GM18867 (cell line): ENCODE measurements at regions not wholly inside any gene's neighbourhood (a gene's known extent, or its start where the extent isn't known, plus 50 kb on each side); places are given as distances from the start of the nearest gene placed in this dataset.

Experiments used
- ATAC-seq: cut with Tn5 transposase; IDR thresholded peaks from one replicate; pipeline ENCODE4 v1.9.1; 2021; ENCODE audit warnings: mild to moderate bottlenecking, moderate library complexity; ENCODE audit not compliant: unreplicated experiment

- ATAC-seq: no peak
Measured at GRCh38 chr14:49467091-49467490, 119.1 kb downstream of the RPS29 start.

GRCh38 chr14:49464885-49465284 is 121.3 kb downstream of the RPS29 start:
- ATAC-seq: no peak

- no peak for ATAC-seq
Measured at GRCh38 chr14:49463146-49463545, 123.0 kb downstream of the RPS29 start.

GRCh38 chr14:49461529-49462401 is 124.4 kb downstream of the RPS29 start:
- peak; percentile 97 for ATAC-seq

GRCh38 chr14:49460662-49461061 is 125.5 kb downstream of the RPS29 start:
- ATAC-seq: no peak

- no peak for ATAC-seq
Measured at GRCh38 chr14:49456589-49456988, 129.6 kb downstream of the RPS29 start.

- ATAC-seq: no peak
Measured at GRCh38 chr14:49451938-49452337, 134.2 kb downstream of the RPS29 start.

GRCh38 chr14:49449749-49450148 is 136.4 kb downstream of the RPS29 start:
- no peak for ATAC-seq

GRCh38 chr14:49447540-49448107 is 138.6 kb downstream of the RPS29 start:
- ATAC-seq: no peak

- ATAC-seq: no peak
Measured at GRCh38 chr14:49446801-49447200, 139.4 kb downstream of the RPS29 start.

- ATAC-seq: no peak
Measured at GRCh38 chr14:49438256-49438770, 147.9 kb downstream of the RPS29 start.

- ATAC-seq: no peak
Measured at GRCh38 chr14:49428076-49428475, 158.1 kb downstream of the RPS29 start.

- ATAC-seq: no peak
Measured at GRCh38 chr14:49427117-49427516, 159.1 kb downstream of the RPS29 start.

GRCh38 chr14:49425921-49426320 is 160.3 kb downstream of the RPS29 start:
- no peak for ATAC-seq

- ATAC-seq: no peak
Measured at GRCh38 chr14:49424436-49425331, 161.5 kb downstream of the RPS29 start.

GRCh38 chr14:49420201-49420600 is 166.0 kb downstream of the RPS29 start:
- ATAC-seq: peak; percentile 78

GRCh38 chr14:49418789-49419188 is 167.4 kb downstream of the RPS29 start:
- ATAC-seq: no peak

GRCh38 chr14:49417790-49418189 is 168.4 kb downstream of the RPS29 start:
- no peak for ATAC-seq

- no peak for ATAC-seq
Measured at GRCh38 chr14:49408187-49408933, 177.8 kb downstream of the RPS29 start.

- no peak for ATAC-seq
Measured at GRCh38 chr14:49405291-49405690, 180.9 kb downstream of the RPS29 start.
